Adrenal gland (tissue), 5 donors: ENCODE measurements at regions not wholly inside any gene's neighbourhood (a gene's known extent, or its start where the extent isn't known, plus 50 kb on each side); places are given as distances from the start of the nearest gene placed in this dataset.

Source experiments
- CTCF ChIP-seq, 6 experiments: fragments of 450-650 bp in 4 of 6; fragments of 200-600 bp in 2 of 6; sonication (generic) in 1 of 6; IDR thresholded peaks; 1 replicate in 5 of 6; 2 replicates in 1 of 6; pipeline versions ENCODE4 v1.5.1 to v1.8.0; 2016 to 2021; ENCODE audit warnings: antibody characterized with exemption in 6 of 6, mild to moderate bottlenecking in 2 of 6, moderate library complexity in 1 of 6
- POLR2A ChIP-seq, 2 donors: fragments of 450-650 bp; IDR thresholded peaks; one replicate each; pipeline ENCODE4 v1.6.1; 2017; ENCODE audit warnings: antibody characterized with exemption in 2 of 2, mild to moderate bottlenecking in 2 of 2, moderate library complexity in 1 of 2
- donor health status: DM: no; HTN: no; CAD: no.

- TF ChIP-seq CTCF (IDR thresholded peaks at IDR 0.05) (no peak), POLR2A (IDR thresholded peaks at IDR 0.05) (no peak)
Measured at GRCh38 chr1:112043901-112044300, 54.4 kb upstream of the KCND3 start.
